H1 (cell line): ENCODE measurements at regions not wholly inside any gene's neighbourhood (a gene's known extent, or its start where the extent isn't known, plus 50 kb on each side); places are given as distances from the start of the nearest gene placed in this dataset.

Experiments
- BACH1 ChIP-seq: IDR thresholded peaks from 2 replicates; pipeline ENCODE4 v1.6.1; 2012; ENCODE audit warnings: low read length, improper control_type of control experiment
- EZH2 ChIP-seq: fragments of 200-600 bp; sonication (generic); IDR thresholded peaks from 2 replicates; pipeline ENCODE4 v1.7.1; 2012; ENCODE audit warnings: low read depth, mild to moderate bottlenecking, moderate library complexity, low read length, inconsistent platforms; ENCODE audit not compliant: severe bottlenecking
- MAX ChIP-seq: IDR thresholded peaks from 2 replicates; pipeline ENCODE4 v1.6.1; 2012; ENCODE audit warnings: inconsistent platforms
- PHF8 ChIP-seq: fragments of 200-600 bp; sonication (generic); conservative IDR thresholded peaks from 2 replicates; pipeline ENCODE4 v1.7.1; 2012; ENCODE audit warnings: low read depth, mild to moderate bottlenecking, inconsistent platforms, low read length, moderate library complexity
- POLR2AphosphoS5 ChIP-seq: IDR thresholded peaks from 2 replicates; pipeline ENCODE4 v1.6.1; 2011; ENCODE audit warnings: low read depth, low read length
- TF ChIP-seq, protein P1 (sequence below), 3 experiments: IDR thresholded peaks; 1 replicate in 2 of 3; 2 replicates in 1 of 3; pipeline versions ENCODE4 v1.5.1 to v1.6.1; 2011; ENCODE audit warnings: low read length in 3 of 3, mild to moderate bottlenecking in 3 of 3, inconsistent platforms in 2 of 3, low read depth in 1 of 3, moderate library complexity in 1 of 3; ENCODE audit not compliant: insufficient read depth in 1 of 3; ENCODE audit errors: control extremely low read depth in 1 of 3
- TF ChIP-seq, protein P2 (sequence below): IDR thresholded peaks from 2 replicates; pipeline ENCODE4 v1.6.1; 2012; ENCODE audit warnings: low read length, inconsistent platforms

DNA sequence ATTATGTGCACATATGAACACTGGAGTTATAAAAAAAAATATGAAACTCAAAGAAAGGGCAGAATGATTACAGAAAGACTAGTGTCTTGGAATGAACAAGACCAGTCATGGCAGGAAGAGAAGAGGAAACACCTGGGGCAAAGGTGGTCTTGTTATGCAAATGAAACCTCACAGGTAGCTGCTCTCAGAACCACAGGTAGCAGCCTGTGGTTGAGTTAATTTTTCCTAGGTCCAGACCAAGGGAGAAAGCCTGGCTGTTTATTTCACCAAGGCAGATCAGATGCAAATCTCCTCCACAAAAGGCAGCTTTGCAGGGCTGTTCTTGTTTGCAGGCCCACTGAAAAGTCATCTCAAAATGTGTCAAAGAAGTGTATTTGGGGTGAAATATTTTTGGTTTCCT, 785.8 kb downstream of the RNF144A start:
- no peak for TF ChIP-seq EZH2
- TF ChIP-seq, protein P1, sequence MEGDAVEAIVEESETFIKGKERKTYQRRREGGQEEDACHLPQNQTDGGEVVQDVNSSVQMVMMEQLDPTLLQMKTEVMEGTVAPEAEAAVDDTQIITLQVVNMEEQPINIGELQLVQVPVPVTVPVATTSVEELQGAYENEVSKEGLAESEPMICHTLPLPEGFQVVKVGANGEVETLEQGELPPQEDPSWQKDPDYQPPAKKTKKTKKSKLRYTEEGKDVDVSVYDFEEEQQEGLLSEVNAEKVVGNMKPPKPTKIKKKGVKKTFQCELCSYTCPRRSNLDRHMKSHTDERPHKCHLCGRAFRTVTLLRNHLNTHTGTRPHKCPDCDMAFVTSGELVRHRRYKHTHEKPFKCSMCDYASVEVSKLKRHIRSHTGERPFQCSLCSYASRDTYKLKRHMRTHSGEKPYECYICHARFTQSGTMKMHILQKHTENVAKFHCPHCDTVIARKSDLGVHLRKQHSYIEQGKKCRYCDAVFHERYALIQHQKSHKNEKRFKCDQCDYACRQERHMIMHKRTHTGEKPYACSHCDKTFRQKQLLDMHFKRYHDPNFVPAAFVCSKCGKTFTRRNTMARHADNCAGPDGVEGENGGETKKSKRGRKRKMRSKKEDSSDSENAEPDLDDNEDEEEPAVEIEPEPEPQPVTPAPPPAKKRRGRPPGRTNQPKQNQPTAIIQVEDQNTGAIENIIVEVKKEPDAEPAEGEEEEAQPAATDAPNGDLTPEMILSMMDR (IDR thresholded peaks at IDR 0.05; ENCODE audit: control extremely low read depth in 1 of 3, insufficient read depth in 1 of 3, low read depth in 1 of 3, low read length in 3 of 3): no peak
- no peak for TF ChIP-seq PHF8
- no peak for TF ChIP-seq BACH1
- TF ChIP-seq, protein P2, sequence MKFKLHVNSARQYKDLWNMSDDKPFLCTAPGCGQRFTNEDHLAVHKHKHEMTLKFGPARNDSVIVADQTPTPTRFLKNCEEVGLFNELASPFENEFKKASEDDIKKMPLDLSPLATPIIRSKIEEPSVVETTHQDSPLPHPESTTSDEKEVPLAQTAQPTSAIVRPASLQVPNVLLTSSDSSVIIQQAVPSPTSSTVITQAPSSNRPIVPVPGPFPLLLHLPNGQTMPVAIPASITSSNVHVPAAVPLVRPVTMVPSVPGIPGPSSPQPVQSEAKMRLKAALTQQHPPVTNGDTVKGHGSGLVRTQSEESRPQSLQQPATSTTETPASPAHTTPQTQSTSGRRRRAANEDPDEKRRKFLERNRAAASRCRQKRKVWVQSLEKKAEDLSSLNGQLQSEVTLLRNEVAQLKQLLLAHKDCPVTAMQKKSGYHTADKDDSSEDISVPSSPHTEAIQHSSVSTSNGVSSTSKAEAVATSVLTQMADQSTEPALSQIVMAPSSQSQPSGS: no peak
- no peak for TF ChIP-seq POLR2AphosphoS5
- TF ChIP-seq MAX: no peak
